ENCODE measurements at regions not wholly inside any gene's neighbourhood (a gene's known extent, or its start where the extent isn't known, plus 50 kb on each side); places are given as distances from the start of the nearest gene placed in this dataset.

GRCh38 chr3:31384117-31384516 is 148.6 kb upstream of the STT3B start:
- TF ChIP-seq POLR2A (IDR thresholded peaks at IDR 0.05) = no peak
- TF ChIP-seq CTCF (IDR thresholded peaks at IDR 0.05) = no peak
